Dermis microvascular lymphatic vessel endothelial cell (primary cell): ENCODE measurements at regions not wholly inside any gene's neighbourhood (a gene's known extent, or its start where the extent isn't known, plus 50 kb on each side); places are given as distances from the start of the nearest gene placed in this dataset.
A peak's percentile ranks its signal among the peaks of the same experiment; 100 is the strongest.
"Not testable (repeated sequence)": the region's sequence is repeated elsewhere in the genome, so short reads cannot be mapped to it uniquely, and the experiment has no call there.

Experiments
- DNase-seq, 2 donors: peaks; one replicate each; pipeline versions ENCODE4 v3.0.0 to v3.0.0-alpha.2; 2010; ENCODE audit warnings: low read depth in 2 of 2

DNA sequence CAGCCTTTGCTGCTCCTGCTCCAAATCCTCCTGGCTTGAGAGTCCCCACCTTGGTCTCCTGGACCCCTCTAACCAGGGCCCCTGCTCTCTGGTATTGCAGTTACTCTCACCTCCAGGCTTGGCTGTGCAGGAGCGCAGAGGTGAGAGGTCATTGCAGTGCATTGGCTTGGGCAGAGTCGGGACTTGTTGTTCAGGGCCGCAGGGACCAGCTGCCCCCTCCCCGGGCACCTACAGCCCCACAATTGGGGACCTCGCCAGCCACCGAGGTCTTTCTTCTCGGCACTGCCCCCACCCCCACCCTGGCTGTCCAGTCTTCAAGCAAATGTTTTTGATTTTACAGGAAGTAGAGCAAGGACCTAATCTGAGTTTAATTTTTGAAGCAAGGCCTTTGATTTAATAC is 65.5 kb upstream of the FGF3 start:
- no peak for DNase-seq

GRCh38 chr11:69887330-69887729 is 68.1 kb upstream of the FGF3 start:
- no peak for DNase-seq

DNA sequence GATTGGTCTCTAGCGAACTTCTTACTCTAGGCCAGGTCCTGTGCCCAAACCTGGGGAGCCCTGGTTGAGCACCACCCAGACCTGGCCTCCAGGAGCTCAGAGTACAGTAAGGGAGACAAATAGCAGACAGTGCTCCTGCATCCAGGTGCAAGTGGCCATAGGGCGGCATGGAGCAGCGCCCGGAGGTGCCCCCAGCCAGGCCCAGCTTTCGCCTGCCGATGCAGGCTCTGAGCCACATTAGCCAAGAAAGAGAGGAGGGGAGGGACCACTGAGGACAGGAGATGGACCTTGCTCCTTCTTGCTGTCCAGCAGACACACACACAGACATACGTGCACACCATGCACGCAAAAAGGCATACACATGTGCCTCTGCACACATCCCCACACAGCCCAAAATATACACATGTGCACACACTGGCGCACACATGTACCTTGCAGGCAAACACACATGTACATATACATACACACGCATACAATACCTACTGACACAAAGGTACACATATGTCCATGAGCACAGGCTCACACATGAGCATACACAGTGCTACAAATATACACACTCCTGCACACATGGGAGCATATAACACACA is 68.7 kb upstream of the FGF3 start:
- no peak for DNase-seq

GRCh38 chr11:69888483-69889181 is 69.4 kb upstream of the FGF3 start:
- DNase-seq, result peak; percentile 38 to 59

DNA sequence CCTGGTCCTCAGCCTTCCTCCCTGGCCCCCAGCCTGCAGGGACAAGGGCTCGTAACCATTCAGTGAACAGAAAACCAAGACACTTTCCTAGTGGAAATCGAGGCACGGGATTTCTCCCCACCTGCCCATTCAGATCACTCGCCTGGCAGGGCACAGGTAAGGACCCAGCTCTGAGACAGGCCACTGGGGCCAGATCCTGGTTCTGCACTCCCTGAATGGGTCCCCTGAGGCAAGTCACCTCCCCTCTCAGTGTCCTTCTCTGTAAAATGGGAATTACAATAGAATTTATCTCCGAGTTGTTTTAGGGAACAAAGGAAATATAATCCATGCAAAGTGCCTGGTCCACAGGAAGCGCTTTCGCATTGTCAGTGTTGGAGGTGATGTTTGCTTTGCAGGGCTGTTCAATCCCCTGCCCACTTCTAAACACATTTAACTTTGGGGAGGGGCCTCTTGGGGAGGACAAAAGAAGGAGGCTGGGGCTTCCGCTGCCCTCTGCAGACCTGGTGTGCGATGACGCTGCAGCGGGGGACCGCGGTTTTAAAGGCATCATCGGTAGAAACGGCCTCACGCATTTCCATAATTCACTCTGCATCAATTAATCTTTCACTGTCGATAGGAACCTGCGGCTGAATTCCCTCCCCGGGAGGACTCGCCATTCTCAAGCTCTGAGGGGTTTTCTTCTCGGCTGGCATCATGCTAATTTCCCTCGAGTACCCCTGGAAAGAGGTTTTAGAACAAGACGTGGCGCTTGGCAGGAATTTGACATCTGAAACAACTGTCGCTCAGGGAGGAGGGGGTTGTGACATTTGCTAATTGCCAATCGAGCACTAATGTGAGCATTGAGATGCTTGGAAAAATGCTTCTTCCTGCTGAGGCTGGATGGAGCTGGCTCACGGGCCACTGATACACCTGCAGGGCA is 70.4 kb upstream of the FGF3 start:
- DNase-seq, result no peak

DNA sequence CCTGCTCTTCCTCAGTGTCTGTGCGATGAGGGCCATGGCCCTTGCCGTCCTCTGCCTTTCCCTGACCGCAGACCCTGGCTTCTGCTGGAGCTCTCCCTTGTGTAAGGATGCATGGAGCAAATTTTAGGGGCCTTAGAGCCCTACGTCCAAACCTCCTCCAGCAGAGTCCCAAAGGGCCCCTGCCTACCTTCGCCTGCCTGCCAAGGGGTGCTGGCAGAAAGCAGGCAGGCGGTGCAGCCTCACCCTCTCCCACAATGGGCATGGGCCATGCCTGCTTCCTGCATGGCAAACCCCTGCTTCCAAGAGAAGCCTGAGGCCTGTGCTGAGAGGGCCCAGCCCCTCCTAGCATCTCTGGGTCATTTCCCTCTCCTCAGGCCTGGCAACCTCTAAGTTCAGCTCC is 71.3 kb upstream of the FGF3 start:
- no peak for DNase-seq

GRCh38 chr11:69891421-69892236 is 72.4 kb upstream of the FGF3 start:
- DNase-seq, result peak in 1 of 2 donors; percentile 32

DNA sequence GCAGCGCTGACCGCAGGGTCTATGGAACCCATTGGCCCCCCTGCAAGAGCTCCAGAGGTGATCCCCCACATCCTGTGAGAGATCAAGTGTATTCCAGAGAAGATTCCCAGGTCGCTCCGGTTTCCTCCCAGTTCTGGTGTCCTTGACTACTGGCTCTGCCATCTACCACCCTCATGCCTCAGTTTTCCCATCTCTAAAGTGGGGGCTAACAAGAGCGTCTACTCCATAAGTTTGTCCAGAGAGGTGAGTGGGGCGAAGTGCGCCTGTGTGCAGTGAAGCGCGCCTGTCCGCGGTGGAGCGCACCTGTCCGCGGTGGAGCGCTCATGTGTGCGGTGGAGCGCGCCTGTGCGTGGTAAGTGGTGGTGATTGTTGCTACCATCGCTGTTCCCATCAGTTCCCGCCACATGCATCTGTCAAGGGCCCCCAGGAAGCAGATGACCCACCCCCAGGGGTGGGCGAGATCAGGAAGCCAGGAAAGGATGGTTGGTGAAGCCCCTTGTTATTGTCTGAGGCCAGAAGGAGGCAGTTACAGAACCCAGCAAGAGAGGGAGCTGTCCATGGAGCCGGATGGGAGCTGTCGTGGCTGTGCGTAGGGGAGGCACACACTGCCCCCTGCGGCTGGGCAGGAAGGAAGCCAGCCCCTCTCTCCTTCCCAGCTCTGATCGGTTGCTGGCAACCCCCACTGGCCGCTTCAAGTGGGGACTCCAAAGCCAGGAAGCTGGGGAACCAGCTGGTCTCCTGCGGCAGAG is 73.2 kb upstream of the FGF3 start:
- DNase-seq, result no peak

DNA sequence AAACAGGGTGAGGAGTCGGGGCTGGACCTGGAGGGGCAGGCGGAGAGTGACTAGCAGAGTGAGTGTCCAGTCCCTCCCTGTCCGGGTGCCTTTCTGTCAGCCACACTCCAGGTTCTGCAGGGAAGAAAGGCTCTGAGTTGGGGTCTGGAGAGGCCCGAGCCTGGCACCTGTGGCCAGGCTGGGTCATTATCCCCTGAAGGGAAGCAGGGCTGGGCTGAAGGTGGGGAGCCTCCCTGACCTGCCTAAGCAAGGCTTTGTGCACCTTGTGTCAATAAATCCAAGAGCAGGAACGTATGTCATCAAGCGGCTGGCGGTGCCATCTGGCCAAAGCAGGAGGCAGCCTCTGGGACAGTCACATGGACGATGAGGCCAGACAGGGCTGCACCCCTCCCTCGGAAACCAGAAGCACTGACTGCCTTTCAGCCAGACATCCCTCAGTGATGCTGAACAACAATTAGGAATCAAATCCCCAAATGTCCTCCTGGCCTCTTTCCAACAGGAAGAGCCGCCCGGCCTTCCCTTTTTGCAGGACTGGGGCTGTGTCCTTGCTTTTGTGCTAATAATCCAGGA is 73.9 kb upstream of the FGF3 start:
- no peak for DNase-seq

- DNase-seq, result no peak
These were observed 74.4 kb upstream of the FGF3 start for GRCh38 chr11:69893631-69894030.

GRCh38 chr11:69894181-69894611 is 75.0 kb upstream of the FGF3 start:
- no peak for DNase-seq

DNA sequence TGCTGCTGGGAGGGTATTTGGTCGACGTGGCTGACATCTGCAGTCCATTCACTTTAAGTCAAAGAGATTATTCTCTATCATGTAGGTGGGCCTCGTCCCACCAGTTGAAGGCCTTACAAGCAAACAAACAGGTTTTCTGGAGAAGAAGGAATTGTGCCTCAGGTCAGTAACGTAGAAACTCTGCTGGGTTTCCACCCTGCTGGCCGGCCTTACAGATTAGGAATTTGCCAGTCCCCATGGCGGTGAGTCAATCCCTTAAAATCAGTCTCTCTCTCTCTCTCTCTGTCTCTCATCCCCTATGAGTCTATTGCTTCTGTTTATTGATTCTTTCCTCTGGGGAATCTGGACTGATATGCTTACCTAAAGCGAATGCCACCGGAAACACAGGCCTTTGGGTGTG is 75.4 kb upstream of the FGF3 start:
- DNase-seq, result no peak

- no peak for DNase-seq
These were observed 77.0 kb upstream of the FGF3 start for GRCh38 chr11:69896250-69896649.

DNA sequence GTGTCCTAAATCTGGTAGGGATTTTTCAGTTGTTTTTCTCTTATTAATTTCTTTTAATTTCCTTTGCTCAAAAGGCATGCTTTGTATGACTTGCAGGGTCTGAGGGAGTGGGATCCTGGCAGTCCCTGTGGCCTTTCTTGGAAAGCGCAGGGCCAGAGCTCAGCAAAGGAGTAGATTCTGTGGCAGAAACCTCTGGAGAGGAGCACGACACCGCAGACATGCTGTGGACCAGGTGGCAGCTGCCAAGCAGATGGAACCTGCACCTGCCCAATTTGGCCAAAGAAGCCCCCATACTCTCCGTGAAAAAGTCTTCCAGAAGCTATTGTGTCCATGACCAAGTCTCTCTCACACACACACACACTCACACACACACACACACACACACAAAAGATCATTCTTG is 78.9 kb upstream of the FGF3 start:
- DNase-seq, result no peak

DNA sequence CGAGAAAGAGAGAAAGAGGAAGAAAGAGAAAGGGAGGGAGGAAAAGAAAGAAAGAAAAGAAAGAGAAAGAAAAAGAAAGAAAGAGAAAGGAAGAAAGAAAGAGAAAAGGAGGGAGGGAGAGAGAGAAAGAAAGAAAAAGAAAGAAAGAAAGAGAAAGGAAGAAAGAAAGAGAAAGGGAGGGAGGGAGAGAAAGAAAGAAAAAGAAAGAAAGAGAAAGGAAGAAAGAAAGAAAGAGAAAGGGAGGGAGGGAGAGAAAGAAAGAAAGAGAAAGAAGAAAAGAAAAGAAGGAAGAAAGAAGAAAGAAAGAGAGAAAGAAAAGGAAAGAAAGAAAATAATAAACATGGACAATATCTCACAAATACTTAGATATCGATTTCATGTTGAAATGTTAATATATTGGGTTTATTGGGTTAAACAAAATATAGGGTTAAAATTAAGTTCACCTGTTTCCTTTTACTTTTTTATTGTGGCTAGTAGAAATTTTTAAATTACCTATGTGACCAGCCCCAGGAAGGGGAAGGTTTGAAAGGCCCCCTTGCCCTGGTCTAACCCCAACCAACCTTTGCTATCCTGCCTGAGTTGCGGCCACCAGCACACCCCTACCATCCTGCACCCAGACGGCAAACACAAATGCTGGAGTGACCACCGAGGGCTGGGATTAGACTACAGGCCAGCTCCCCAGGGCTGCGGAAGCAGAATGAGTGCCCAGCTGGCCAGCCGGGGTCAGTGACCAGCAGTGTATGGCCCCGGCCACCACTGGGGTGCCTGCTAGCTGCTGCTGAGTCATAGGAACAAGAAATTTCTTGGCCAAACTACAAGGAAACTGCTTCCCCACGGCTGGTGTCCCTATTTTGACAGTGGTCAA is 81.0 kb upstream of the FGF3 start:
- peak; percentile 52 to 69 for DNase-seq

- DNase-seq, result not testable (repeated sequence)
These were observed 81.6 kb upstream of the FGF3 start for GRCh38 chr11:69900822-69901302.

- DNase-seq, result no peak
These were observed 83.1 kb upstream of the FGF3 start for GRCh38 chr11:69902337-69902736.

DNA sequence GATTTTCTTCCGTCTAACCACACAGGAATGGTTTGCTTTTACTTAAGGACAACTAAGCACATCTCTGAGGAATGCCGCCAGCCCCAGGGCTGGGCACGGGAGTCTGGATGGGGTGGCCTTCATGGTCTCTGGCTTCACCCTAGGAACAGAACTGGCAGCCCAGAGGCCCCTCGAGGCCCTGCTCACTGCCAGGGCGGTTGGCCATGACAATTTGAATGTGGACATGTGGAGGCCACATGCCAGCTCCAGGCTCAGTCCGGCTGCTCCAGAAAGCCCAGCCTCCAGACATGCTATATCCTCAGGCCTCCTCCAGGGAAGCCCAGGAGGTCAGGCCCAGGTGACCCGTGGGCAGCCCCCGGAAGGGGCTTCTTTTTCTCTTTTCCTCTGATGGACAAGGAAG is 84.0 kb upstream of the FGF3 start:
- DNase-seq, result no peak
